Activated CD8-positive, alpha-beta memory T cell treated with anti-CD3 and anti-CD28 coated beads for 24 hours (primary cell): ENCODE measurements at regions not wholly inside any gene's neighbourhood (a gene's known extent, or its start where the extent isn't known, plus 50 kb on each side); places are given as distances from the start of the nearest gene placed in this dataset.
A peak's percentile ranks its signal among the peaks of the same experiment; 100 is the strongest.
"Not testable (repeated sequence)": the region's sequence is repeated elsewhere in the genome, so short reads cannot be mapped to it uniquely, and the experiment has no call there.

Source experiments
- DNase-seq: peaks from one replicate; pipeline ENCODE4 v3.0.0-alpha.2; 2020

DNA sequence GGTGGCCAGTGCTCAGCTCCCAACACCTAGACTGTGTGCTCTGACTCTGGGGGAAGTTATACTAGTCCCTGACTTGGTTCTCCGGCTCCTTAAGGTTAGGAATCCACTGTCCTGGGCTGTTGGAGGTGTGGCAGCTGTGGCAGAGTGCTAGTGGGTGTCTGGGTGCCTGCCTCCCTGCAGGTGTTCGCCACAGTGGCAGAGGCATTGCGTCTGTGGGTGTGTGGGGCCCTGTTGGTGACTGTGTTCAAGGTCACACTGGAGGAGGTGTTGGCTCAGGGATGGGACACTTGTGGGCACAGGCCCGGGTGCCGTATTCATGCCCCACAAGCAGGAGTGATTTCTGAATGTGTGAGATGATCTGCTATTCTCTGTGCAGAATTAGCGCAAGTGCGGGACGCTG, 467.4 kb downstream of the TMEM121 start:
- DNase-seq = peak; percentile 59

DNA sequence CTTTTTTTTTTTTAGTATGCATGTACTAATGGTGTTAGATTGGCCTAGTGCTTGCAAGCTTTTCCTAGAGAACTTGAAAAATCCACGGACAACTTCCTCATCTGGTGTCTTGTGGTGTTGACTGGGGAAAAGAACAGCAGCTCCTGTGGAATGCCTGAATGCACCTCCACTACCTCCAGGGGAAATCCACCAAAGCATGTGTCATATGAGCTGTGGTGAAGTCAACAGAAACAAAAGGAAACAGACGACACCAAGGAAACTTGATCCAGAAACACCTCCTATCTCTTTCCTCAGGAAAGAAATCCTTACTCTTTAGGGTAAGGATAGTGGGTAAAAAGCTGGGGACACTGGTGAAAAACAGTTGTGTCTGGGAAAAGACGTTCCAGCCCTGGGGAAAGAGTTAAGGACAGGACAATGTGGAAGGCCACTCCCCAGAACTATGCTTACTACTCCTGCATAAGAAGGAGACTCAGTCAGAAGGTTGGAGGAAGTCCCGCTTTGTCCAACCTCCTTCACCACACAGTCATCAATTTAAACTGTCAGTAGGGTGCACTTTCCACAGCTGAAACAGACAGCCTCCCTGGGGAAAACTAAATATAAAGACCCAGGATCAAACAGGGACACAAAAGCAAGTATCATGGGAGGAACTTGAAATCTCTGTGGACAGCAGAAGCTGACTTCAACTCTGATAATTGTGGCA, 468.8 kb downstream of the TMEM121 start:
- not testable (repeated sequence) for DNase-seq

DNA sequence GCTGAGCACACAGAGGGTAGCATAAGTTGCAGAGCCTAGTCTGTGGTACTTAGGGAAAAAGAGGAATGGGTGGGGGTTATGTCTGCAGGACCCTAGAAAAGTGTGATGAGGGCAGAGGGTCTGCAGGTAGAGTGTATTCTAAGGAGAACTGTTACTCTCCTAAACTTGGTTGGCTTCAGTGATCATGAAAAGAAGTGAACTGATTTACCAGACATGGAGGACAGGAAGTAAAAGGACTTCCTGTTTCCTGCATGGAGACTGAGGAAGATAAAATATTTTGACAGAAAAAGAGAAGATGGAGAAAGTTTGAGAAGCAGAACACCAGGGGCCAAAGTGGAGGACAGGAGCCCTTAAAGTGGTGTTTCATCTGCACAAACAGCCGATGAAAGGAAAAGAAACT, 472.2 kb downstream of the TMEM121 start:
- DNase-seq = not testable (repeated sequence)

DNA sequence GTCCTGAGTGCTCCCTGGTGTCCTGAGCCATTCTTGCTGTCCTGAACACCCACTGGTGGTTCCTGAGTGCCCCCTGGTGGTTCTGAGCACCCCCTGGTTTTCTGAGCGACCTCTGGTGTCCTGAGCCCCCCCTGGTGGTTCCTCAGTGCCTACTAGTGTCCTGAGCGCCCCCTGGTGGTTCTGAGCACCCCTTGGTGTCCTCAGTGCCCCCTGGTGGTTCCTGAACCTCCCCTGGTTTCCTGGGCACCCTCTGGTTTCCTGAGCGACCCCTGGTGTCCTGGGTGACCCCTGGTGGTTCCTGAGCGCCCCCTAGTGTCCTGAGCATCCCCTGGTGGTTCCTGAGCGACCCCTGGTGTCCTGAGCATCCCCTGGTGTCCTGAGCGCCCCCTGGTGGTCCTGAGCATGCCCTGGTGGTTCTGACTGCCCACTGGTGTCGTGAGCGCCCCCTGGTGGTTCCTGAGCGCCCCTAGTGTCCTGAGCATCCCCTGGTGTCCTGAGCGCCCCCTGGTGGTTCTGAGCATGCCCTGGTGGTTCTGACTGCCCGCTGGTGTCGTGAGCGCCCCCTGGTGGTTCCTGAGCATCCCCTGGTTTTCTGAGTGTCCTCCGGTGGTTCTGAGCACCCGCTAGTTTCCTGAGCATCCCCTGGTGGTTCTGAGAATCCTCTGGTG, 473.1 kb downstream of the TMEM121 start:
- DNase-seq = peak; percentile 93

DNA sequence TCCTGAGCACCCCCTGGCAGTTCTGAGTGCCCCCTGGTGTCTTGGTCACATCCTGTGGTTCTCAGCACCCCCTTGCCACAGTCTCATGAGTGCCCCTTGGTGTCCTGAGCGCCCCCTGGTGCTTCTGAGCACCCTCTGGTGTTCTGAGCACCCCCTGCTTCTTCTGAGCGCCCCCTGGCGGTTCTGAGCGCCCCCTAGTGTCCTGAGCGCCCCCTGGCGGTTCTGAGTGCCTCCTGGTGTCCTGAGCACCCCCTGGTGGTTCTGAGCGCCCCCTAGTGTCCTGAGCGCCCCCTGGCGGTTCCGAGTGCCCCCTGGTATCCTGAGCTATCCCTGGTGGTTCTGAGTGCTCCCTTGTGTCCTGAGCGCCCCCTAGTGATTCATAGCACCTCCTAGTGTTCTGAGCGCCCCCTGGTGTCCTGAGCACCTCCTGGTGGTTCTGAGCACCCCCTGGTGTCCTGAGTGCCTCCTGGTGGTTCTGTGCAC, 473.7 kb downstream of the TMEM121 start:
- not testable (repeated sequence) for DNase-seq

DNA sequence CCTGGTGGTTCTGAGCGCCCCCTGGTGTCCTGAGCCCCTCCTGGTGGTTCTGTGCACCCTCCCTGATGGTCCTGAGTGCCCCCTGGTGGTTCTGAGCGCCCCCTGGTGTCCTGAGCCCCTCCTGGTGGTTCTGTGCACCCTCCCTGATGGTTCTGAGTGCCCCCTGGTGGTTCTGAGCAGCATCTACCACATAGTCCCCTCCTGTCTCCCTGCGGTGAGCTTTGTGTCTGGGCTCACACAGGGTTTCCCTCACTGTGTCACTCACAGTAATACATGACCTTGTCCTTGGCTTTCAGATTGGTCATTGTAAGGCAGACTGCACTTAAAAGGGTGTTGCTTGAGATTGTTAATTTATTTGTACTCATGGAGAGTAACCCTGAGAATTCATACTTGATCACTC, 474.9 kb downstream of the TMEM121 start:
- DNase-seq = not testable (repeated sequence)

DNA sequence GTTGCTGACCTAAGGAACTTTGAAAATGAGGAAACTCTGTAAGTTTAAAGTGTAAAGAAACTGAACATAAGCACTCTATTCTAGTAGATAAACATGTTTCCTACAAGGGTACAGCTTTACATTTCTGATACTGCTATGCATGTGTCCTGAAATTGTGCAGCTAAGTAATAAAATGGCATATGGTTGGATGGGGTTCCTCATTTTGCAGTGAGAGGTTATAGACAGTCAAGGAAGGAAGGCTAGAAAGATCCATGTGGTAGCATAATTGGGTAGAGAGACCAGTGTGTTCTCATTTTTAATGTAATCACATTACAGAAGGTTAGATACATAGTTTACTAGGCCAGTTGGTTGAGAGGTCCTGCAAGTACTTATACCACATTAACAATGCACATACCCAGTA, 477.0 kb downstream of the TMEM121 start:
- DNase-seq = no peak

DNA sequence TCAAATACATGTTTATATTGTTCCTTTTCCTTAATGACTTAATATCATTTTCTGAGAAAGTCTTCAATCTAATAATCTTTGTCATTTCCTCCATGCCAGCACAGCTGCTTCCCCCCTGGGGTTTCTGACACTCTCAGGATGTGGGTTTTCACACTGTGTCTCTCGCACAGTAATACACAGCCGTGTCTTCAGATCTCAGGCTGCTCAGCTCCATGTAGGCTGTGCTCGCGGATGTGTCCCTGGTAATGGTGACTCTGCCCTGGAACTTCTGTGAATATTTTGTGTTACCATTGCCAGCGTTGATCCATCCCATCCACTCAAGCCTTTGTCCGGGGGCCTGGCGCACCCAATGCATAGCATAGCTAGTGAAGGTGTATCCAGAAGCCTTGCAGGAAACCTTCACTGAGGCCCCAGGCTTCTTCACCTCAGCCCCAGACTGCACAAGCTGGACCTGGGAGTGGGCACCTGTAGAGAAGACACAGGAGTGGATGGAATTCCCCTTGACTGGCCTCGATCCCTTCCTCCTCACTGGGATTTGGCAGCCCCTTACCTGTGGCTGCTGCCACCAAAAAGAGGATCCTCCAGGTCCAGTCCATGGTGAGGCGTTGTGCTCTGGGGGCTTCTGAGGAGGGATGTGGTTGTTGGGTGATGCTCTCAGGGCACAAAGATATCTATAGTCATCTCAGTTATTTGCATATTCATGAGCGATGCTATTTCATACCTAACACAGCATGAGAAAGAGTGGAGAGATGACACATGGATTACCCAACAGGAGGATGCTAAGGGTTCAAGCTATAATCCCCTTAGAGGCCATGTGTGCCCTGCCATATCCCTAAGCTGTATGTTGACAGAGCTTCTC, 478.8 kb downstream of the TMEM121 start:
- DNase-seq = peak; percentile 83

DNA sequence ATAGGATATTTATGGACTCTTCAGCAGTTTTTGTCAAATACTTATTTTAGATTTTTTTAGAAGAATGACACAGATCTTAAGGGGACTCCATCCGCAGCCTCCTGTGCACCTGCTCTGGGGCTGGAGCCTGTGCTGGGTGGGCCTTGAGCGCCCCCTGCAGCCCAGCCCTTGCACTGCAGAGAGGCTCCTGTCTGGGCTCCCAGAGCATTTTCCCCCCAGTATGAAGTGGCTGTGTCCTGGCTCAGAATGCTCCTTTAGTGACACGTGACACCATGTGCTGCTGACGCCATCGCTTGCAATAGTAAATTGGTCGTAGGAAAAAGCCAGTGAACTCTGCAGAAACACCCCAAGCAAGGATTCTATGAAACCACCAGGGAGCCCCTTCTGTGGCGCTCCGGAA, 479.7 kb downstream of the TMEM121 start:
- peak; percentile 79 for DNase-seq

DNA sequence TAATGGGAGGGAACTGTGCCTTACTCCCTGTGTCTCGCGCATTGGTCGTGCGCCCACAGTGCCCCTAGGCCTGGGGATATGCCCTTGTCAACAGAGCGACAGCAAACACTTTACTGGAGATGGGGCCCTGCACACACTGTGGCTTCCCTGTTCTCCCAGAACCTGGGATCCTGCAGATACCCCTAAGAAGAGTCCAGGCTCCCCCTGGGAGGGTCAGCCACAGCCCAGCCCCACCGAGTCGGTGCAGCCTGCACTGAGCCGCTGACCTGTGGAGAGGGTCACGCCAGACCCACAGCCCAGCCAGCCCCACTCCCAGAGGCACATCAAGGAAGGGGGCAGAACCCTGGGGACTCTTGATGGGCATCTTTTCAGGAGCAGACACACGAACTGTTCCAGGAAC, 480.3 kb downstream of the TMEM121 start:
- DNase-seq = not testable (repeated sequence)

DNA sequence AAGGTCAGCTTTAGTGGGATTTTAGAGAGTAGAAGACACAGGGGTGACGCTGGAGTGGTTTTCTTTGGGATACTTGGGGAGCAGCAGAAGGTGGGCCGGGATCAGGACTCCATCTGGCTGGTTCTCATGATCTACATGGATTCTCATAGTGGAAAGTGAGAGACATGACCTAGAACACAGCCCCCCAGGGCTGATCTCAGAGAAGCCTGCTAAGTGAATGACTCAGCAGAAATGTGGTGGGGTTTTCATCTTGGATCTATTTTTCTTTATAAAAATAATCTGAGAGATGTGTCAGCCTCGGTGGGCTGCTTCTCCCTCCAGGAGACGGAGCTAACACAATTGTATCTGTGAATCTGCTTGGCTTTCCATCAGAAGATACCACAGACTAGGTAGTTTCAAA, 484.4 kb downstream of the TMEM121 start:
- no peak for DNase-seq

DNA sequence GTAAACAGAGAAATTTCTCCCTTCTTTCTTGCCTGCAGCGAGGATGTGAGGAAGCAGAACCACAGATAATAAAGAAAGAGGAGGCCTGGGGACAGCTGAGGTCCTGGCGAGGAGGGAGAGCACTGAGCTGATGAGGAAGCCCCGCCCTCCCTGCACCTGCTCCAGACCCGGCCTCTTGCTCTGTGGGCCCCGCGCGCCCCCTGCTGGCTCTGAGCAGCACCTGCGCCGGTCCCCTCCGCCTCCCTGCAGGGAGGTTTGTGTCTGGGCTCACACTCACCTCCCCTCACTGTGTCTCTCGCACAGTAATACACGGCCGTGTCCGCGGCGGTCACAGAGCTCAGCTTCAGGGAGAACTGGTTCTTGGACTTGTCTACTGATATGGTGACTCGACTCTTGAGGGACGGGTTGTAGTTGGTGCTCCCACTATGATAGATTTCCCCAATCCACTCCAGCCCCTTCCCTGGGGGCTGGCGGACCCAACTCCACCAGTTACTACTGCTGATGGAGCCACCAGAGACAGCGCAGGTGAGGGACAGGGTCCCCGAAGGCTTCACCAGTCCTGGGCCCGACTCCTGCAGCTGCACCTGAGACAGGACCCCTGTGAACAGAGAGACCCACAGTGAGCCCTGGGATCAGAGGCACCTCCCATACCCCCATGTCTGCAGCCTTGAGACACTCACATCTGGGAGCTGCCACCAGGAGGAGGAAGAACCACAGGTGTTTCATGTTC, 485.4 kb downstream of the TMEM121 start:
- peak; percentile 93 for DNase-seq

DNA sequence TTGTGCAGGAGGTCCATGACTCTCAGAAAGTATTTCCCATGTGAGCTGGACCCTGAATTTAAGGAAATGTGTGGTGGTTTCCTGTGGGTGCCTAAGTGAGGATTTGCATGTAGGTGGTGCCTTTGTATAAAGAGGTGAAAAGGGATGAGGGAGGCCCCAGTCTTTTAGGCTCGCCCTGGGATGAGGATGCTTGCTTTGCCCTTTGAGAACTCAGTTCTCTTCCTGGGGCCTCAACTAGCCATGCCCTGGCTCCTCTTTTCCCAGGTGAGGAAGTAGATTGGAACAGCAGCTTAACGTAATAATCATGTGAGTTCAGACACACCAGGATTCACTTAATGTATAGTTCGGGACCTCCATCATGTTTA, 486.0 kb downstream of the TMEM121 start:
- not testable (repeated sequence) for DNase-seq

DNA sequence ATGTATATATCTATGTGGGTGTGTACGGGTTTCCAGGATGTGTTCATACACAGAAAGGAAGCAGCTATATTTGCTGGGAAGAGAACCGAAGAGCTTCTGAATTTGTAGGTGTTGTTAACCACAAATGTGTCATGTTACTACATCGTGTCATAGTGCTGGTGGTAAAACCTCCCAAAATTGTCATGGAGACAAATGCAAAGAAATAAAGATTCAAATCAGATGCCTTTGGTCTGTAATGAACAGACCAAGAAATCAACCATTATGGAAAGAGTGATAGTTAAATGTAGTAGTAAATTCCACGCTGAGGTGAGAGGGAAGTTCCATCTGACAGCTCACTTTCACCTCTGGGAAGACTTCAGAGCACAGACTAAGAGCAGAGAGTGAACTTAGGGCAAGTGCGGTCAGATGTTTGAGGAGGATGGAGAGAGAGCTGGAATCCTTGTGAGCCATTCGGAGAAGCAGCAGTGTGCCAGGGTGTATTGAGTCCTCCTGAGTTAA, 487.5 kb downstream of the TMEM121 start:
- DNase-seq = no peak

DNA sequence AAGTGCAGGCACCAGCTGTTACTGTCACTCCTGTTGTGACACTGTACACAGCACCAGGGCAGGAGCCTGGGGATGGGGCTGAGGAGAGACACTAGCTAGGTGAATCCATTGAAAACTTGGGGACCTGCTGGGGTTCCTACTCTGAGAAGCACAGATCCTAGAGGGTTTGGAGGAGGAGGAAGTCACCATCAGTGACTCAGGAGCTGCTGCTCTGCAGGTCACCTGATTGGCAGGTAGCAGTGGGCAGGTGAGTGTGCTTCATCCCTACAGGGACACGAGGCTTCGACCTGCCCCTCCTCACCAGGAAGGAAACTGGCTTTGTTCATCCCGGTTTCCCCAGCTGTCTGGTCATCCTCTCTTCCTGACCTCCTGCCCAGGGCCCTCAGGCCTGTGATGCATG, 491.6 kb downstream of the TMEM121 start:
- DNase-seq = not testable (repeated sequence)

DNA sequence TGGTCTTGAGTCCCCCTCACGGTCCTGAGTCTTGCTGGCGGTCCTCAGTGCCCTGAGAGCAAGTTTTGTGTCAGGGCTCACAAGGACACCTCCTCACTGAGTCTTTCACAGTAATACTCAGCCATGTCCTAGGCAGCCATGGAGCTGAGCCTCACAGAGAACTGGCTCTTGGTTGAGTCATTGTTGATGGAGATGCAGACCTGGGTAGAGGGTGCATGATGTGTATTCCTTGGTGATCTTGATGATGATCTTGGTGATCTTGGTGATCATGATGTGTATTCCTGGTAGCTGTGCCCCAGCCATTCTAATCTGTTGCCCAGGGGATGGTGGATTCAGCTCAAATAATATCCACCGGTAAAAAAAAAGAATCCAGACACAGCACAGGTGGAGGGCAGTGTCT, 495.4 kb downstream of the TMEM121 start:
- DNase-seq = no peak

DNA sequence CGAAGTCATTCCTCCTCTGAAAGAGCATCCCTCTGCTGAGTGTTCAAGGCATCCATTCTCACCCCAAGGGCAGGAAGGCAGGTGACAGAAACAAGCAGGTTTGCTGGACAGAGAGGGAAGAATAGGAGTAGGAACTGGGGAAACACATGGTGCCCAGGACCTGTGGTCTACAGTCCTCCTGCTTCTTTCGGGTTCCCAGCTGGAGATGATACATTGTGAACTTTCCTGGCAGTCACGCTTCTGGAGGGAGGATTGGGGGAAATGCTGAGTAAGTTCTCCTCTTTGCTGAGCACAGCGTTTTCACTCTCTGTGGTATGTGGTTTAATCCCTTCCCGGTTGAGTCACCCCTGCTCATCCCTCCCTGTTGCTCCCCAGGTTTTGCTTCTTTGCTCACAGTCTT, 496.3 kb downstream of the TMEM121 start:
- not testable (repeated sequence) for DNase-seq

DNA sequence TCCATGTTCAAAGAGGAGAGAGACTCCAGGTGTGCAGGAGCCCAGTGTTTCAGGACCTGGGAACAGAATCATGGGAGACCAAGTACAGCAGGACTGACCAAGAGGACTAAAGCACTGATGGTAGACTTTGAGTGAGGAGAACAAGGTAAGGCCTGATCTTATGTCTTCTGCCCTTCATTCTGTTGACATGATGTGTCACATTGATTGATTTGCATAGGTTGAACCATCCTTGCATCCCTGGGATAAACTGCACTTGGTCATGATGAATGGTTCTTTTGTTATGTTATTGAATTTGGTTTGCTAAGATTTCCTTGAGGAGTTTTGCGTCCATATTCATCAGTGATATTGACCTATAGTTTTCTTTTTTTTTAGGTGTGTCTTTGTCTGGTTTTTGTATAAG, 497.0 kb downstream of the TMEM121 start:
- no peak for DNase-seq

DNA sequence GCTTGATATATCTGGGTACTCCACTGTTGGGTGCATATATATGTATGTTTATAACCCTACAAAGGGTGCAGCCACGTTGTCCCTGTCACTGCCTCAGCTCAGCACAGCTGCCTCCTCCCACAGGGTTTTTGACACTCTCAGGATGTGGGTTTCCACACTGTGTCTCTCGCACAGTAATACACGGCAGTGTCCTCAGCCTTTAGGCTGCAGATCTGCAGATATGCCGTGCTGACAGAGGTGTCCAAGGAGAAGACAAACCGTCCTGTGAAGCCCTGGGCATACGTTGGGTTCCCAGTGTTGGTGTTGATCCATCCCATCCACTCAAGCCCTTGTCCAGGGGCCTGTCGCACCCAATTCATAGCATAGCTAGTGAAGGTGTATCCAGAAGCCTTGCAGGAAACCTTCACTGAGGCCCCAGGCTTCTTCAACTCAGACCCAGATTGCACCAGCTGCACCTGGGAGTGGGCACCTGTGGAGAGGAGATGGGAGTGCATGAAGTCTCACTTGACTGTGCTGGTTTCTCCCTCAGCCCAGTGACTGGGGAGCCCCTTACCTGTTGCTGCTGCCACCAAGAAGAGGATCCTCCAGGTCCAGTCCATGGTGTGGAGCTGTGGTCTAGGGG, 498.7 kb downstream of the TMEM121 start:
- DNase-seq = peak; percentile 69

DNA sequence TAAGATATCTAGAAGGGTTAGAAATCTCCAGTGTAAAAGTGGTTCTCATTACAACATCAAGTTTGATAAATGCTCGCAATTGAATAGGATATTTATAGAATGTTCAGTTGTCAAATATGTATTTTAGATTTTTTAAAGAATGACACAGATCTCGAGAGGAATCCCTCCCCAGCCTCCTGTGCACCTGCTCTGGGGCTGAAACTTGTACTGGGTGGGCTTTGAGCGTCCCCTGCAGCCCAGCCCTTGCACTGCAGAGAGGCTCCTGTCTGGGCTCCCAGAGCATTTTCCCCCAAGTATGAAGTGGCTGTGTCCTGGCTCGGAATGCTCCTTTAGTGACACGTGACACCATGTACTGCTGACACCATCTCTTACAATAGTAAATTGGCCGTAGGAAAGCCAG, 499.6 kb downstream of the TMEM121 start:
- DNase-seq = no peak

DNA sequence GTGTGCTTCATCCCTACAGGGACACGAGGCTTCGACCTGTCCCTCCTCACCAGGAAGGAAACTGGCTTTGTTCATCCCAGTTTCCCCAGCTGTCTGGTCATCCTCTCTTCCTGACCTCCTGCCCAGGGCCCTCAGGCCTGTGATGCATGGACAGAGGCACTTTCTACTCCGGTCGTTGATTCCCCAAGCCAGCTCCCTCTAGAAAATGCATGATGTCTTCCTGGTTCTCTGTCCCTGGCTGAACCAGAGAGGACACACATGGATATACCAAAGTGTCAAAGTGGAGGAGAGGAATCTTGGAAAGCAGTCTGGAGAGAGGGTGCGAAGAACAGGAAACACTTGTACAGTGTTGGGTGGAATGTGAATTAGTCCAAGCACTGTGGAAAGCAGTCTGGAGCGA, 501.4 kb downstream of the TMEM121 start:
- not testable (repeated sequence) for DNase-seq

DNA sequence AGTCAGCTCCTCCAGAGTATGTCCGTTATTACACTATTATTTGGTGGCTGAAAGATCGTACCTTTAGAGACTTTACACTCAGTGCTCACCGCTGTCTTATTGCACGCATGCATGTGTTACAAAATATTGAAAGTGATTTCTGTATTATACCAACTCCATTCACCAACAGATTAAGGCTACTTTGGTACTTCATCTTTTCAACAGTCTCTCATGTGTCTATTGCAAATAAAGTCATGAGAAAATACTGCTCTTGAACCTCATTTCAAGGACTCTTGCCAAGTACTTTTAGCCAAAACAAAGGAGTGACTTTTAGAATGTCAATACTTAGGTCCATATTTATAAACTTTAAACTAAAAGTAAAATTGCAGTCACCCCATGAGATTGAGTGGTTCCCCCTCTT, 503.6 kb downstream of the TMEM121 start:
- no peak for DNase-seq
